ENCODE measurements at regions not wholly inside any gene's neighbourhood (a gene's known extent, or its start where the extent isn't known, plus 50 kb on each side); places are given as distances from the start of the nearest gene placed in this dataset.

DNA sequence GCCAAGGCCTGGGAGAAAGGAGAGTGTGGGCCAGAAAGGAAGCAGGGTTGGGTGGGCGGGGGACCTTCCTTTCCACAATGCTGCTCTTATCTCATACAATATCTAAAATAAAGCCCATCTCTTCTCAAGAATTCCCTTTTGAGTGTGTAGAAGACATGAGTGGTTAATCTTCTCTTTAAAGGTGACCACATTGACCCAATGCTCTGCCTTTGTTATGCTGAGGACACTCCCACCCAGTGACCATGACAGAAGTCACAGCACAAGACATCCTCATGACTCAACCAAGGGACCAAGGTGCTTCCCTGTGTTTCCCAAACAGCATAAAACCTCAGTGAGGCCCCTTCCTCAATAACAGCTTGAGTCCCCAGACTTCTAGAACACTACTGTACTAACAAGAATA lies 193.0 kb upstream of the ADAMTS16 start:
- TF ChIP-seq POLR2A (IDR thresholded peaks at IDR 0.05), result no peak
- TF ChIP-seq, protein P1, sequence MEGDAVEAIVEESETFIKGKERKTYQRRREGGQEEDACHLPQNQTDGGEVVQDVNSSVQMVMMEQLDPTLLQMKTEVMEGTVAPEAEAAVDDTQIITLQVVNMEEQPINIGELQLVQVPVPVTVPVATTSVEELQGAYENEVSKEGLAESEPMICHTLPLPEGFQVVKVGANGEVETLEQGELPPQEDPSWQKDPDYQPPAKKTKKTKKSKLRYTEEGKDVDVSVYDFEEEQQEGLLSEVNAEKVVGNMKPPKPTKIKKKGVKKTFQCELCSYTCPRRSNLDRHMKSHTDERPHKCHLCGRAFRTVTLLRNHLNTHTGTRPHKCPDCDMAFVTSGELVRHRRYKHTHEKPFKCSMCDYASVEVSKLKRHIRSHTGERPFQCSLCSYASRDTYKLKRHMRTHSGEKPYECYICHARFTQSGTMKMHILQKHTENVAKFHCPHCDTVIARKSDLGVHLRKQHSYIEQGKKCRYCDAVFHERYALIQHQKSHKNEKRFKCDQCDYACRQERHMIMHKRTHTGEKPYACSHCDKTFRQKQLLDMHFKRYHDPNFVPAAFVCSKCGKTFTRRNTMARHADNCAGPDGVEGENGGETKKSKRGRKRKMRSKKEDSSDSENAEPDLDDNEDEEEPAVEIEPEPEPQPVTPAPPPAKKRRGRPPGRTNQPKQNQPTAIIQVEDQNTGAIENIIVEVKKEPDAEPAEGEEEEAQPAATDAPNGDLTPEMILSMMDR (IDR thresholded peaks at IDR 0.05), result no peak
